Smooth muscle cell (in vitro differentiated cells): ENCODE measurements at regions not wholly inside any gene's neighbourhood (a gene's known extent, or its start where the extent isn't known, plus 50 kb on each side); places are given as distances from the start of the nearest gene placed in this dataset.
"Not testable (repeated sequence)": the region's sequence is repeated elsewhere in the genome, so short reads cannot be mapped to it uniquely, and the experiment has no call there.

ENCODE experiments used
- DNase-seq: peaks from one replicate; lab custom pipeline; 2025; ENCODE audit not compliant: unreplicated experiment; lab: John Stamatoyannopoulos, UW
- H2AFZ ChIP-seq: fragments of 200-600 bp; sonication (generic); 2 replicates; pipeline ENCODE4 v1.6.0; 2016; ENCODE audit warnings: antibody characterized with exemption, low read depth, mild to moderate bottlenecking
- H3F3A ChIP-seq: fragments of 200-600 bp; sonication (generic); 2 replicates; pipeline ENCODE4 v1.6.0; 2017; ENCODE audit warnings: antibody characterized with exemption, low read depth
- H3K27ac ChIP-seq: fragments of 200-600 bp; sonication (generic); 2 replicates; pipeline ENCODE4 v1.5.1; 2016; ENCODE audit warnings: low read depth, mild to moderate bottlenecking
- H3K27me3 ChIP-seq: fragments of 200-600 bp; sonication (generic); 2 replicates; pipeline ENCODE4 v1.6.1; 2016; ENCODE audit warnings: low read depth, mild to moderate bottlenecking
- H3K36me3 ChIP-seq: fragments of 200-600 bp; sonication (generic); 2 replicates; pipeline ENCODE4 v1.5.1; 2016; ENCODE audit warnings: low read depth
- H3K4me1 ChIP-seq: fragments of 200-600 bp; sonication (generic); 2 replicates; pipeline ENCODE4 v1.5.1; 2016; ENCODE audit warnings: low read depth
- H3K4me2 ChIP-seq: fragments of 200-600 bp; sonication (generic); 2 replicates; pipeline ENCODE4 v1.6.0; 2016; ENCODE audit warnings: mild to moderate bottlenecking
- H3K4me3 ChIP-seq: fragments of 200-600 bp; sonication (generic); 2 replicates; pipeline ENCODE4 v1.5.1; 2016; ENCODE audit warnings: mild to moderate bottlenecking
- H3K79me2 ChIP-seq: fragments of 200-600 bp; sonication (generic); 2 replicates; pipeline ENCODE4 v1.6.0; 2016; ENCODE audit warnings: low read depth, mild to moderate bottlenecking
- H3K9ac ChIP-seq: fragments of 200-600 bp; sonication (generic); 2 replicates; pipeline ENCODE4 v1.6.0; 2016; ENCODE audit warnings: low read depth
- H3K9me3 ChIP-seq: fragments of 200-600 bp; sonication (generic); replicated peaks from 2 replicates; pipeline ENCODE4 v1.5.1; 2016; ENCODE audit warnings: low read depth
- H4K20me1 ChIP-seq: fragments of 200-600 bp; sonication (generic); 2 replicates; pipeline ENCODE4 v1.6.0; 2016; ENCODE audit warnings: low read depth
- CTCF ChIP-seq: fragments of 200-600 bp; sonication (generic); IDR thresholded peaks from 2 replicates; pipeline ENCODE4 v1.5.1; 2017; ENCODE audit warnings: borderline replicate concordance, mild to moderate bottlenecking, antibody characterized with exemption; ENCODE audit not compliant: insufficient read depth, poor library complexity, severe bottlenecking
- WGBS: methylation state at CpG from one replicate; pipeline ENCODE4 v1.1.7; 2016; ENCODE audit warnings: low lambda C conversion rate; 5-methylcytosine and 5-hydroxymethylcytosine counted together

- not testable (repeated sequence) for H3K4me2 ChIP-seq, H3F3A ChIP-seq, H3K36me3 ChIP-seq, H3K27me3 ChIP-seq, H3K9ac ChIP-seq, H3K27ac ChIP-seq, H2AFZ ChIP-seq, H4K20me1 ChIP-seq, H3K79me2 ChIP-seq, H3K9me3 ChIP-seq, H3K4me3 ChIP-seq, DNase-seq, H3K4me1 ChIP-seq
- 52% methylated on average over 15 of the region's 15 CpGs for WGBS
Measured at GRCh38 chr4:27075603-27076002, 215.0 kb downstream of the STIM2 start.

DNA sequence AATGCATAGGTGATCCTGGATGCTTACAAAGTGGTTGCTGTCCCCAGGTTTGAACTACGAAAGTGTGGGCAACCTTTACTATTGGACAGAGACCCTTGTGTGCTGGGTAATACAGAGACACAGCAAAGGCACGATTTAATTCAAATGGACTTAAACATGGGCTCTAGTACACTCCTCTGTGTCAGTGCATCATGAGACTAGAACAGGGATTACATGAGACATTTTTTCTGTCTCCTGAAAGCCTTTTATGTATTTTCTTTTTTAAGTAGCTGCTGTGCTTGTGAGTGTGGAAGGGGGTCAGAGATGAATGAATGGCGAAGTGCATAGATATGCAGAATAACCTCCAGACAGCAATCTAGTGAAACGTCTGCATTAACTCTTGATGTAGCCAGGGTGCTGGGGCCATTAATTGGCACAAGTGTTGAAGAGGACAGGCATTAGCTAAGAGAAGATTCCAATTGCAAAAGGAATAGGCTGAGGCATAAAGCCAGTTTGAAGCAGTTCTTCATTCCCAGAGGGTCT is 218.4 kb downstream of the STIM2 start:
- Histone ChIP-seq H3K27me3 (no peaks in the 10 kb centered on the region), H3K4me1 (peaks cover under 1% of the 10 kb centered on the region), H2AFZ (no peak overlapping the region), H4K20me1 (no peaks in the 10 kb centered on the region), H3K9me3 (no peaks in the 10 kb centered on the region), H3K36me3 (no peaks in the 10 kb centered on the region), H3F3A (no peaks in the 10 kb centered on the region), H3K27ac (no peak overlapping the region), H3K4me3 (no peak overlapping the region), H3K4me2 (no peak overlapping the region), H3K9ac (no peak overlapping the region), H3K79me2 (no peaks in the 10 kb centered on the region)
- WGBS, result 50% methylated on average over 4 of the region's 4 CpGs
- no peak for TF ChIP-seq CTCF
- DNase-seq, result no peak

- no peaks in the 10 kb centered on the region for H3K9me3 ChIP-seq
- 80% methylated on average over 6 of the region's 6 CpGs for WGBS
- no peaks in the 10 kb centered on the region for H4K20me1 ChIP-seq
- H3K79me2 ChIP-seq, result no peaks in the 10 kb centered on the region
- peaks cover 3% of the 10 kb centered on the region for H3K27me3 ChIP-seq
- H3K27ac ChIP-seq, result no peak overlapping the region
- H3K9ac ChIP-seq, result no peak overlapping the region
- H3K36me3 ChIP-seq, result no peaks in the 10 kb centered on the region
- no peak overlapping the region for H3K4me2 ChIP-seq
- peaks cover 17% of the 10 kb centered on the region for H3K4me1 ChIP-seq
- TF ChIP-seq CTCF, result no peak
- H3K4me3 ChIP-seq, result no peak overlapping the region
- peaks cover 5% of the 10 kb centered on the region for H3F3A ChIP-seq
- no peak overlapping the region for H2AFZ ChIP-seq
- no peak for DNase-seq
Measured at GRCh38 chr4:27081675-27082586, 221.3 kb downstream of the STIM2 start.

DNA sequence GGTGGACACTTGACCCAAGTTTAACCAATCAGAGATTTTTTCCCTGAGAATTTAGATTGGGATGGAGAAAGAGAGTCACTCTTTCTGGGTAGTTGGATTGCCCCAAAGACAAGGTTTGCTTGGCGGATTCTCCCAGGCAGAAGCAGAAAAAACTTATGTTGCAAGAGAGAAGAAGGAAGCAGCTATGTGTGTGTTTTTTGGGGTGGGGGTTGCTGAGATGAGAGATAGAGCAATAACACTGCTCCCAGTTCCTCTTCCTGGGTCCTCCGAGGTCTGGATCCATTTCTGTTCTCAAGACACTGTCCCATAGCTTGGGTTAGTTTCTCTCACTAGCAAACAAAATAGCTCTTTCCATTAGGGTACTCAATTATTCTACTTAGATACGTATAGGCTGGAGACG is 222.1 kb downstream of the STIM2 start:
- no peaks in the 10 kb centered on the region for H3K79me2 ChIP-seq
- no peak for DNase-seq
- no peak overlapping the region for H3K9ac ChIP-seq
- no peak overlapping the region for H2AFZ ChIP-seq
- H4K20me1 ChIP-seq, result no peaks in the 10 kb centered on the region
- H3K4me3 ChIP-seq, result no peak overlapping the region
- peaks cover 3% of the 10 kb centered on the region for H3K27me3 ChIP-seq
- no peak for TF ChIP-seq CTCF
- WGBS, result 97% methylated on average over 4 of the region's 4 CpGs
- H3K9me3 ChIP-seq, result no peaks in the 10 kb centered on the region
- H3K27ac ChIP-seq, result no peak overlapping the region
- peaks cover 5% of the 10 kb centered on the region for H3F3A ChIP-seq
- H3K4me1 ChIP-seq, result peaks cover 17% of the 10 kb centered on the region
- H3K36me3 ChIP-seq, result no peaks in the 10 kb centered on the region
- H3K4me2 ChIP-seq, result no peak overlapping the region
